ENCODE measurements at regions not wholly inside any gene's neighbourhood (a gene's known extent, or its start where the extent isn't known, plus 50 kb on each side); places are given as distances from the start of the nearest gene placed in this dataset.

DNA sequence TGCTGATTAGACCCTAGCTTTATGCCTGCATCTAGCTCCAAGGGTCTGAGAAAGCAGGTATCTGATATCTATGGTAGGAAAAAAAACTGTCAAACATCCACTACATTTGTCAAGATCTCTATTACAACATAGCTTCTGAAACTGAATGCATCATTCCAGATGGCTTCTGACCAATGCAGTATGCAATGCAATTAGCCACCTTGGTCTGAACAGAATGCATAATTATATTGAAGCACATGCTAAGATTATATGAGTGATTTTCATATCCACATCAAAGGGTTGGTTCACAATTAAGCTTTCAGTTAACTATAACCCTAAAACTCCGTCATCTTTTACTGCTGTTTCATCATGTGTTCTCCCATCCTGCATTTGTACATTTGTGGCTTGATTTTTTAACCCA is 271.4 kb downstream of the POLR1F start:
- DNase-seq, result no peak

DNA sequence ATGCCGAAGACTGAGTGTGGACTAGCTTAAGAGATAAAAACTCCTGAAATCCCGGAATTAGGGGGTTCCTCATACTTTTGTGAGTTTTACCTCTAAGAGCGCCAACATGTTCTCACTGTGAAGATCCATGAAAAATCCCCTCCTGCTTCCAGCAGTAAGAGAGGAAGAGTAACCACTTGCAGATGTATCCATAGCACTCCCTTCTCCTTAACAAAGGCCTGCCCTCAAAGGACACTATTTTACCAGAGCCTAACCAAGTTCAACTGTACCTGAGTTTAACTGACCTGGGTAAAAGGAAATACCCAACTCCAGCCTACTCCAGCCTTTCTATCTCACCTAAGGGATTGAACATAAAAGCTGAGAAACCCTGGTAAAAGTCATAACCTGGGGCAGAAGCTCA is 280.9 kb downstream of the POLR1F start:
- no peak for DNase-seq

DNA sequence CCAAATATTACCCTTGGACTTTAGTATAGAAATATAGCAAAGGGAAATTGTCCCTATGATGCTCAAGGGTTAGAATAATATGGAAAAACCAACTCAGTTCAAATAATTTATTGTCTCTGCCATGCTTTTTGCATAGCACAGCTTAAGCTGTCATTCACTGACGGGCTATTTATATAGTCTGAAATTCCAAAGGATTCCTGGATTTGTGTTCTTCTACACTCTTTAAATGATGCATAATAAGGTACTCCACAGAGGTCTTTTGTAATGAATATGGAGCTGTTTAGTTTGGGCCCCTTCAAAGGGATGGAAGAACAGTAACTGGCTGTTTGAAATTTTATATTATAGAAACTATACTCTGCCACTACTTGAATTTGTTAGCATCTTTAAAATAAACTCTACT is 276.6 kb upstream of the FERD3L start:
- DNase-seq, result no peak

DNA sequence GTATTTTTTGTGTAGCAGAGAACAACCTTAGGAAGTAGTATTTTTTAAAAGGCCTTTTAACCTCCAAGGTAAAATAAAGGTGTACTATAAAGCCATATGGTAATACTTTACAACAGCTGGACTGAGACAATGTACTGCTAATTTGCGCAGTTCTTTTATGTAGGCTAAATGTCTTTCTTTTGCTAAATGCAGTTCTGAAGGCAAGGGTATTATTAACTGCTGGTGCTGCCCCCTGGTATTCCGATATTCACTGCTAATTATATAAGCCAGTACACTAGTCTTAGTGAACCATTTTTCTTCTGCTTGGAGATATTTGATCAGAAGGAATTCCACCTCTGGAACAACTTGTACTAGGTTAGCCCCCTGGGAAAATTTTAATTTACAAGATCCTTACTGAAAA is 272.0 kb upstream of the FERD3L start:
- DNase-seq, result no peak

DNA sequence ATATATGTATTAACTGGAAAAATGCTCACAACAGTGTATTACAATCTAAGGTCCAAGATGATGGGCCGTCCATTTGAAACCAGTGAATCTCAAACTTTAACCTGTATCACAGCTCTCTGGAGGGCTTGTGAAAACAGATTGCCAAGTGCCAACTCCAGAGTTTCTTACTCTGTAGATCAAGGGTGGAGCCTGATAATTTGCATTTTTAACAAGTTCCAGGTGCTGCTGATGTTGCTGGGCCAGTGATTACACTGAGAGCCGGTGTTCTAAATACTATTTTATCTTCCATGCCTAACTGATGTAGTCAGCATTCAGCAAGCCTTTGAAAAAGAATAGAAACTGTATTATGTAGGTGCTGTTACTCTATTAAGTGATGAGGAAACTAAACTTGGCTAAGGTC is 269.9 kb upstream of the FERD3L start:
- DNase-seq, result no peak

DNA sequence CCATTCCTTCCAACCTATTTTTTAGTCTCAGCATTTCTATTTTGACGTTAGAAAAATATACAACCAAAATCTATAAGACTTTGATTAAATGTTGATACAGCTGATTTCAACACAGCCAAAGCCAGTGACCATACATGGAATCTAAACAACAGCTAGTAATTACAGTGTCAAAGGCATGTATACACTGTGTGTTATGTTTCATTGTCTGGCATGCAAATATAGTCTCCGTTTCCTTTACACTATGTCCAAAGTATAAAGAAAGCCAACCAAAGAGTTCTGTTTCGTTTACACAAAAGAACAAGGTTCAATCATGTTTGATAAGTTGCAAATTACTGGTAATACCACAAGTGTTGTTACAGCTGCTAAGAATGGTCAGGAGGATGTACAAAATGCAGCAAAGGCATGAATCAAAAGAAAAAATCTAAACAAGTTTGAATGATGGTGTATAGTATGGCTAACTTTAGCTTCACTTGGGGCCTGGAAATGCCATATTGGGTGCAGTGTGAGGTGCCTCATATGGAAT is 268.3 kb upstream of the FERD3L start:
- DNase-seq, result no peak

DNA sequence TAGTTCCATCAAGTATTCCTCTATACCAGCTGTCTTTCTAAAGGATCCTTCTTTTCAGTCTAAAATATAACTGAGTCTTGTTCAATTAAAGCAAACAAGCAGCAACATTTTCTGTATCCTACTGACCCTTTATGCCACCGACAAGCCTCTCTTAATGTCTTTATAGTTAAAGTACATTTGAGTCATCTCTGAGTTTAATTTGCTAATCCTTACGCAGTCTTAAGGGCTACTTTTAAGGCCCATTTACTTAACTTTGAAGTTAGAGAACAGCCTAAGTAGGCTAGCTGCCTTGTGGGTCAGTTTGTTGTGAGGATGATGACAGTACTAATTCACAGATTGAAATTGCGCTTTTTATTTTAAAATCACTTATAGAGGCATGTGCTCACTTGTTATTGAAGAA is 265.5 kb upstream of the FERD3L start:
- no peak for DNase-seq

DNA sequence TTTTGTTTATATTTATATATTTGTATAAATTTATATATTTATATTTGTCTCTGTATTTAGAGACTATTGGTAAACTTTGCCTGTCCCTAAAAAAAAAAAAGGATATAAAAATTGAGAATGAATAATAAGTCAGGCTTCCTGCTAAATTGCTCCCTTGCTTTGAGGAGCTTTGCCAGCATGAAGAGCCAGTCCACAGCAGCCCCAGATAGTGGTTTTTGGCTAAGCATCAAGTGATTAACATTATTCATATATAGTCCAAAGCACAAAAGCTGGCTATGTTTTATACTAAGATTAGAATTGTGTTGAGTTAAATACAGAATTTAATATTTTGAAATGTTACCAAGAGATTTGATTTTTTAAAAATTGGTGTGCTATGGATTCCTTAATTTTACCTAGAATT is 264.9 kb upstream of the FERD3L start:
- DNase-seq, result no peak

DNA sequence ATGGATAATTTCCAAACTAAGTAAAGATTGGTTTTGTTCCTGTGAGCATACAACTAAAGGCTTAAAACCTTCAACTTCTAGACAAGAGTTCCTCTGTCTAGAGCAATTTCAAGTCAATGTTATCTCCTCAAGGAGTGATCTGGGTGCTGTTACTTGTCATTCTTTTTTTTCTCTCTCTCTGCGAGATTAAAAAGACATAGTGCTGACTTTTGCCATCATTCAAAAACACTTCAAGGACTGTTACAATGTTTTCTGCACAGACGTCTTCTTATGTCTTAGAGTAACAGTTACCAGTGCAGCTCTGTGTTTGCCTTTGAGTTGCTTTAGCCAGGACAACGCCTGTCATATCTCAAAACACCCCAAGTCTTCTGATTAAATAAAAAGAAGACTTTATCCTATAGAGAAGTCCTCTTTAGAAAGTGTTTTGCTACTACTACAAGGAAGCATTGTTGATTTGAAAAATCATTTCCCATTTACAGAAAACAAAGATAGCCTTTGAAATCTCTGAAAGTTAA is 263.5 kb upstream of the FERD3L start:
- DNase-seq, result no peak

DNA sequence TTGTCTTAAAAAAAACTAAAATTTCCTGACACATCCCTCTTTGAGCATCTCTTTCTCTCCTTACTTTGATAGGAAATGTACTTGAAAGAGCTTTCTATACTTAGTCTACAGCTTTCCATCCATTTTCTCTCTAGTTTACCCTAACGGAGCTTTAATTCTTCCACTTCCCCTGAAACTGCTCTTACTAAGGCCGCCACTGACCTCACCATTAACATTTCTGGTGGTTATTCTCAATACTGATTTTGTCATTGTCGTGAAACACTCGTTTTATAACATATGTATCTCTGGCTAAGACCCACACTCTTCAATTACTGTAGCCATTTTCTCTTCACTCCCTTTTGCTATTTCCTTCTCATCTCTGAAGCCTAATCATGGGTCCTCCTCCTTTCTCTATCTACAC is 262.0 kb upstream of the FERD3L start:
- no peak for DNase-seq

DNA sequence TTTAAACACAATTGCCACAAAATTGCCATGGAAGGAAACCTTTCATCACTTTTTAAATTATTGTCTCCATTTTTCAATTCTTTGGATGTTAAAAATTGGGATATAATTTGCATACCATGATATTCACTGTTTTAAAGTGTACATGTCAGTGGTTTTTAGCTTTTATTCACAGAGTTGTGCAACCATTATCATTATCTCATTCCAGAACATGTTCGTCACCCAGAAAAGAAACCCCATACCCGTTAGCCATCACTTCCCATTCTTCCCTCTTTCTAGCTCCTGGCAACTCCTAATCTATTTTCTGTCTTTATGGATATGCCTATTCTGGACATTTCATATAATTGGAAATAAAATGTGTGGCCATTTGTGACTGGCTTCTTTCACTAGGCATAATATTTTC is 260.3 kb upstream of the FERD3L start:
- DNase-seq, result no peak

DNA sequence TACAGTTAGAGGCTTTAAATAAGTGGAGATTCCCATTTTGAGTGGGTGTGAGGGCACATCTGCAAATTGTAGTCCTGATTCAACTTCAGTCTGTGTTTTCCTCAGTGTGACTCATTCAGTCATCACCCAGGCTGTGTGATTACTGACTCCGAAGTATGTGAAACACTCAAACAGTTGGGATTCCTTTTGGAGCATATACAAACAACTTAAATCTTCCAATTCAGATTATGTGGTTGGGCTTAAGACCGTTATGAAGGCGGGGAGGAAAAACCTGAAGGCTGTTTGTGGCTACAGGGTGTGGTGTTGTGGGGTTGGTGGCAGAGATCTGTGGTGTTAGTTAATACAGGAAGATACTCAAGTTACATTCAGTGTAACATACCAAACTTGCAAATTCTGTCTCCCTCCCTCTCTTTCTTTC is 259.7 kb upstream of the FERD3L start:
- peak; percentile 53 for DNase-seq

DNA sequence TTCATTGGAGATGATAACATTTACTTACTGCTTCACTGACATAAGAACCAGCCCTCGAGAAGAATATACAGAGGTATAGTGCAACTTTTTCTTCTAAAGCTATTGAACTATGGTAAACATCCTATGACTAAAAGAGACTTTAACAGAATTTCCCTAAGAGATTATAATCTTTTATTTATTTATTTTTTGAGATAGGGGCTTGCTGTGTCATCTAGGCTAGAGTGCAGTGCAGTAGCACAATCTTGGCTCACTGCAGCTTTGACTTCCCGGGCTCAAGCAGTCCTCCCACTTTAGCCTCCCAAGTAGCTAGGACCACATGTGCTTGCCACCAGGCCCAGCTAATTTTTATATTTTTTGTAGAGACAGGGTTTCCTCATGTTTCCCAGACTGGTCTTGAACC is 258.5 kb upstream of the FERD3L start:
- no peak for DNase-seq

DNA sequence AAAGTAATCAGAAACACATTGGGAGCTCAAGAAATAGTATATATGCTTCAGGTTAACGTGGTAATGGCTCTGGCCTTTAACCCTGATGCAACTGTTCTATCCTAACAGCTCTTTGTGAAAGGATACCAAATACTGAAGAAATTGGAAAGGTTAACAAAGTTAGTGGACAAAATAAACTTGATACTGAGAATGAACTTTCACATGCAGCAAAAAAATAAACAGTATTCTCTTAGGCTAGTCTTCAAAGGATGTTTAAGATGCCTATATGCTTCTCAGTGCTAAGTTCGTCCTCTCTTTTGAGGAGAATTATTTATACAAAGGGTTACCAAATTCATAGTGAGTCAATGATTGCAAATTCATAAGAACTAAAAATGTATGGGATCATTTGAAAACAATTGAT is 256.2 kb upstream of the FERD3L start:
- DNase-seq, result no peak

DNA sequence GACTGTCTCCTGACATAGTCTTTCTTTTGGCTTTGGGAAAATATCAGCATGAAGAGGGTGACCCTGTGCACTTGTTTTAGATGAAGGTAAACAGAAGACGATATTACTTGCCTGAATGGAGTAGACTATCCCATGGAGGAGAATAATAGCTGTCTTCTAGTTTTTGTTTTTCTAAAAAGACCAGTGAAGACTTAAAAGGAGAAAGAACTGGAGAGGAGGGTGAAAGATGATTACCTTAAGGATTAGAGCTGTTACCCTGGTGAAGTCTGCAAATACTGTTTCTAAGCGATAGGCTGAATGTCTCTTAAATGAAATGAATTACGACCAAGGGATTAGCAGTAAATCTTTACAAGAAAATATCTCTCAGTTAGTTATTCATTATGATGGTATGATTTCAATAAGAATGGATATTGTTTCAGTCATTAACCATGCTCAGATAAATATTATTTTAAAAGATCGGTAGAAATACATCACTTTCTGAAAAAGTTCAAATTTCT is 255.6 kb upstream of the FERD3L start:
- DNase-seq, result no peak

DNA sequence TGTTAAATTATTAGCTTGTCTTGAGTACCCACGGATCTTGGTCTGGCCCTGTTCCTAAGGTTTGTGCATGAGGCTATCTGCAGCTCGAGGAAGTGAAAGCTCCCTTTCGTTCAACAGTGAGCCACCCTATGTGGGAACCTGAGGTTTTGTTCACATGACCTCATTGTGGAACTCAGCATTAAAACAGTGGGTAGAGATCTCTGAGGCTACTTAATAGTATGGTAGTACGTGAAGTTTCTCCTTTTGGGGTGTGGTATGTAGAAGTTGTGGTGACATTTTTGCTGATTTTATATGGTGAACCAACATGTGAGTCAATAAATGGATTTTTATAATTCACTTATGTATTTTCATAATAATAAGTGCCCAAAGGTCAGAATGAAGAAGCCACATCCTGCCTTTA is 252.7 kb upstream of the FERD3L start:
- peak; percentile 27 for DNase-seq

DNA sequence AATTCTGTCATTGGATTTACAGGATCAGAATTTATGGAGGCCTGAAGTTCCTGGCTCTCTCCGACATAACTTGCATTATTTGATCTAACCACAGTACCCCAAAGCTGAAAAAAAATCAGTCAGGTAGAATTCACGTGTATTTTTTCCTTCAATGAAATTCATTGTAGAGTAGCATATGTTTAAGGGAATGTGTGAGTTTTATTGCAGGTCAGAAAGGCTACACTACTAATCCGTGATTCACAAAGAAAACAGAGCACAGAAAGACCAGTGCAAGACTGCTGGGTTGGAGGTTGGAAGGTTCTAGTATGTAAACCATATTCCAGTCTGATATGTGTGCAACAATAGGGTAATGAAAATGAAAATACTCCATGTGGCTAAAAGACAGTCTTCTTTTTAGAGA is 247.0 kb upstream of the FERD3L start:
- no peak for DNase-seq

DNA sequence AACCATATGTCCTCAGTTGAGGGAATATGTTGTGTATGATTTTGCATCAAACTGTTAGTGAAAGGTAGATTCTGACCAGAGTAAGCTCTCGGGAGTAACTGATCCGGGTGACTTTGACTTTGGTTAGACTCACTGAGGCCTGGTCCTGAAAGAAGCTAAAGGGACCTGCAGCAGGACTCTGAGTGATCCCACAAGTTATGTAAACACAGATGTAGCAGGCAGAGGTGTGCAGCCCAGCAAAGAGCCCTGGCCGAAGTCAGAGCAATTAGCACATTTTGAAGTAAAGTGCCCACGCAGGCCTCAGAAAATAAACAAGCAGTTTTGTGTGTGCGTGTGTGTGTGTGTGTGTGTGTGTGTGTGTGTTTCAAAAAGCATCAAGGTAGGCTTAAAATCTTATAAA is 245.6 kb upstream of the FERD3L start:
- DNase-seq, result no peak

DNA sequence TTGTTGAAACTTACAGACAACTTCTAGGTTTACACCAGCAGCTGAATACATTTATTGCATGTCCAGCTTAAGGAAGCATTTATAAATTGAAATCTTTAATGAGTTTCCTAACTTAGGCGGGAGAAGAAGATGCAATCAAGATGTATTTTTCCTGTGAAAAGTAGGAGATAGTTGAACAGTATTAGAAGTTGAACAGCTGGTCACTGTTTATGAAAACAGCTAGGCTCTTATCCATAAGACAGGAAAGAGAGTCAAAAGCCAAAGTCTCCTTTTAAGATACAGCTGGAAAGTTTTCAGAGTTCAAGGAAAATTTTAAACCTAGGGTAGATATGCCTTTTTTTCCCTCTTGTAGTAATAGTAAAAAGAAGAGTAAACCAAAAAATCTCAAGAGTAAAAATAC is 236.1 kb upstream of the FERD3L start:
- DNase-seq, result no peak

DNA sequence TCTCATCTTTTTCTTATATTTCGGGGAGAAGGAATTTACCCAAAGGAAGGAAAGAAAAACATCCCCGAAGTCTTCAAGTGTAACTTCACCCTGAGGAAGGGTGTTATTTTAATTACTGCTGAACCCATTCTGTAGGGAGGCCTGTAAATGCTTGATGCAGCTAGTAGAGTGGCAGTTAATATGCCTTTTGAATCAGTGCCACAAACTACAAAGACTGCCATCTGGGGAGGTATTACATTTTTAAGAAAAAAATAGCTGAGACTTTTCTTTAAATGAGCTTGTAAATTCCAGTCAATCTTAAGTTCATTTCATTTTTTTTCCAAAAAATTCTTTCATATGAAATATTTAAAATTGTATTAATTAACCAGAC is 233.1 kb upstream of the FERD3L start:
- DNase-seq, result no peak

DNA sequence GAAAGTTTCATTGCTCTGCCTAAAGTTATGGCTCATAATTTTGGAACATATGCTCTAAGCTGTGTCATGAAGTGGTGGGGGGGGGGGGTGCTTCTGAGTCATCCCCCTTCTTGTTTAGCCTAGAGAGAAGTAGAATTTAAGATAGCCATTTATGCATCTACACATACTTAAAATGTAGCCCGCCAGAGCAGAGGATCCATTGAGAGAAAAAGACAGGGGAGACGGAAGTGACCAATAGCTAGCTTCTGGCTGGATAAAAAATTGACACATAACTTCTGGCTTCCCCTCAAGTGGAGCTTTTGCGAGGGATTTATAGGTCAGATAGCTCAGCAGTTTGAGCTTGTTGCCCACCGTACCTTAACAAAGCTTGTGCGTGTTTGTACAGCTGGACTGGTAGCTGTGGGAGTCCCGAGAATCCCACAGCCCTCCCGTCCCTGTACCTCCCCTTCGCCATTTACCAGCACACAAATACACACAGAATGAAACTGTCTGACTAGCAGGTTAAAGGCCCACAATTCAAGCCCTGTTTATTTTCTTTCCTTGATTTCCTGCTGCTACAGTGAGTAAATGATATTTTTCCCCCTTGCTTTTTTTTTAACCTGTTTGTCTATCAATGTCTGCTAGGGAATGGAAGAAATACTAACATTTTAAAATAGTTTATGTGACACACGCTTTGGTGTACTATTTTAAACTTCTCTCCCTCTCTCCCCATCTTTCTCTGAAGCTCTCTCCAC is 232.6 kb upstream of the FERD3L start:
- DNase-seq, result no peak

DNA sequence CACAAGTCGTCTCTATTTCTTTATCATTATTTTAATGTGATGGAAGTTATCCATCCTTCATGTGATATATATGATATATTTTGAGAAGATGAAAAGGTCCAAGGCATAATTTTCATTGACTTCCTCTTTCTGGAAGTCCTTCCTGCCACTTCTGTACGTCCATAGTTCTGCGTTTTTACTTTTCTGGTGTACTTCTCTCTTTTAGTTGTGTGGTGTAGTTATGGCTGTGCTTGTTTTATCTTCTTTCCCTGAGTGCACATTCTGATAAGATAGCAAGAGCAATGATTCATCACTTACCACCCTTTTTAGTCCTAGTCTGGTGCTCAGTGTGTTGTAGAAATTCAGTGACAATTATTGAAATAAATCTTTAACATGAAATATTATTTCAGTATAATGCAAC is 231.3 kb upstream of the FERD3L start:
- peak; percentile 64 for DNase-seq

DNA sequence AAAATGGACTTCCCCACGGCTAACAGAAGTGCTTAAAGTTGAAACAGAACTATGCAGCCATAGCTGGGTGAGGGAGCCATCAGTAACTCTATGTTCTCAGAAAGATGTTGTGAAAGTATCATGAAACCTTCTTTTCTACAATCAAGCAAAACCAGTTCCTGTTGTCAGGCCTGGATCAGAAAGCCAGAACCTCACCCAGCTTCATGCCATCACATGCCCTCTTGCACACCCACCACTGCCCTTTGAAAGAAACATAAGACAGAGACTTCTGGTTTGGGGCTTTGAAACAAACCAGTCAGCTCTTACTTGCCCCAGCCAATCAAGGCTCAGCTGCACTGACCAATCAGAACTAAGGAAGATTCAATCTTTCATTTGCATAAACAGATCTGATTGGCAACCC is 230.8 kb upstream of the FERD3L start:
- DNase-seq, result no peak

DNA sequence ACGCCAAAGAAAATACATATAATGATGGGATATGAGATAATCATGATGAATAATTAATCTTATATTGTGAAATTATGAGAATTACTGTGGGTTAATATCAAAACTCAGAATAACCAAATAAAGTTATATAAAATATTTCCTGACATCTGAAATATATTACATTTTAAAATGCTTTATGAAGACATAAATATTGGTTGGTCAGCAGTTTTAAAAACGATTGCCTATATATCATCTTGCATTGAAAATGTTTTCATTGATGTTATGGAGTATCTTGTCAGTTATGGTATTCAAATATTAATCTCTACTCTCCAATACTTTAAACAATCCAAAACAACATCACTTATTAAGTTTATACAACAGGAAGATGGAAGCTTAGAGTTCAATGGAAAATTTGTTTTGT is 228.1 kb upstream of the FERD3L start:
- no peak for DNase-seq

DNA sequence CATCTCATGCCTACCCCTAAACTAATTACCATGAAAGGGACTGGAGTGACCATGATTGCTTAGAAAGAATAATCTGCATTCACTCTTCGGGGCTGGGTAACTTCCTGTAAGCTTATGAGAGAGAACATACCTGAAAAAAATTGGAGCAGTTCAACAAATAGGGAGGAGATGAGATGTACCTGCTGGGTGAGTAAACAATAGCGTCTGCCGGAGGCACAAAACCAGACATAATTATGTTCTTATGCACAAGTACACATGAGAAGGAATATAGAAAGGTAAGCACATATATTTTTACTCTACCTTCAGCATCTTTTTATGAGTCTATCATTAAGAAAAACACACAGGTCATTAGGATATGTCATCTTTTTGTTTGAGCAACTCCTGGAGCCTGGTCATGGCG is 224.6 kb upstream of the FERD3L start:
- DNase-seq, result no peak

Data from hematopoietic multipotent progenitor cell treated with erythropoietin and hydrocortisone succinate and interleukin-3 and kit ligand, for 6 days (in vitro differentiated cells).